BLaER1 (cell line): ENCODE measurements at regions not wholly inside any gene's neighbourhood (a gene's known extent, or its start where the extent isn't known, plus 50 kb on each side); places are given as distances from the start of the nearest gene placed in this dataset.

Experiments
- H3K27ac ChIP-seq: shearing (Covaris generic); formaldehyde crosslinking; 2 replicates; pipeline ENCODE4 v1.8.1; 2022
- H3K27me3 ChIP-seq: shearing (Covaris generic); formaldehyde crosslinking; 2 replicates; pipeline ENCODE4 v1.8.1; 2022
- H3K36me3 ChIP-seq: shearing (Covaris generic); formaldehyde crosslinking; 2 replicates; pipeline ENCODE4 v1.8.1; 2022
- H3K4me1 ChIP-seq: shearing (Covaris generic); formaldehyde crosslinking; 2 replicates; pipeline ENCODE4 v1.8.1; 2022
- H3K4me2 ChIP-seq: shearing (Covaris generic); formaldehyde crosslinking; 2 replicates; pipeline ENCODE4 v1.8.1; 2022
- H3K4me3 ChIP-seq: shearing (Covaris generic); formaldehyde crosslinking; 2 replicates; pipeline ENCODE4 v1.8.1; 2022
- H3K9ac ChIP-seq: shearing (Covaris generic); formaldehyde crosslinking; 2 replicates; pipeline ENCODE4 v1.8.1; 2022
- H3K9me3 ChIP-seq: shearing (Covaris generic); formaldehyde crosslinking; 2 replicates; pipeline ENCODE4 v1.8.1; 2022
- H4K20me1 ChIP-seq: shearing (Covaris generic); formaldehyde crosslinking; 2 replicates; pipeline ENCODE4 v1.8.1; 2022
- Cebpa-rat ChIP-seq: shearing (Covaris generic); IDR thresholded peaks from 2 replicates; pipeline ENCODE4 v1.8.1; 2022

GRCh38 chr4:151953312-151953711 lies 192.5 kb upstream of the GATB start:
- Histone ChIP-seq H3K9me3 (peaks cover 2% of the 10 kb centered on the region), H4K20me1 (no peaks in the 10 kb centered on the region), H3K27me3 (no peaks in the 10 kb centered on the region), H3K9ac (no peak overlapping the region), H3K4me3 (no peak overlapping the region), H3K4me2 (no peak overlapping the region), H3K27ac (no peak overlapping the region), H3K36me3 (no peaks in the 10 kb centered on the region), H3K4me1 (peaks cover 6% of the 10 kb centered on the region)
- TF ChIP-seq Cebpa-rat = no peak

- Histone ChIP-seq H3K4me3 (no peak overlapping the region), H3K4me1 (peaks cover 6% of the 10 kb centered on the region), H3K9ac (no peak overlapping the region), H3K4me2 (no peak overlapping the region), H3K36me3 (no peaks in the 10 kb centered on the region), H3K27ac (no peak overlapping the region), H3K27me3 (no peaks in the 10 kb centered on the region), H3K9me3 (peaks cover 7% of the 10 kb centered on the region), H4K20me1 (no peaks in the 10 kb centered on the region)
- TF ChIP-seq Cebpa-rat = no peak
Observed at GRCh38 chr4:151952711-151953254, 192.0 kb upstream of the GATB start.

DNA sequence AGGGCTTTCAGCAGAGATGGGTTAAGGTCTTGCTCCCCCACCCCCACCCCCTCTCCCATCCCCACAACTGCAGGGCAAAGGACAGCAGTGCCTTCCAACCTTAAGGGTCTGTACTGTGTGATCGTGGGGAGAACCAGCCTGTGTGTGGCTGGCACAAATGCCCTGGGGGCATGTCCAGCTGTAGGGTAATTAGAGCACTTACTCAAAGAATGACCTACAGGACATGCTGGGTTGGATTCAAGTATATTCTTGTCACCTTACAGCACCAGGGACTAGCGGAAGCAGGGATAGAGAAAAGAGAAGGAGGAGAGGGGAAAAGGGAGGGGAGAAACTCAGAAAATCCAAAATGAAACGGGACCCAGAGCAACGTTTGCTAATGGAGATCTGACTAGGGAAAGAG lies 191.3 kb upstream of the GATB start:
- no peak for TF ChIP-seq Cebpa-rat
- no peaks in the 10 kb centered on the region for H3K27me3 ChIP-seq
- H3K9me3 ChIP-seq = peaks cover 14% of the 10 kb centered on the region
- H3K27ac ChIP-seq = no peak overlapping the region
- no peak overlapping the region for H3K4me3 ChIP-seq
- H3K4me1 ChIP-seq = peaks cover 4% of the 10 kb centered on the region
- no peak overlapping the region for H3K9ac ChIP-seq
- H3K36me3 ChIP-seq = no peaks in the 10 kb centered on the region
- H3K4me2 ChIP-seq = no peak overlapping the region
- H4K20me1 ChIP-seq = no peaks in the 10 kb centered on the region

DNA sequence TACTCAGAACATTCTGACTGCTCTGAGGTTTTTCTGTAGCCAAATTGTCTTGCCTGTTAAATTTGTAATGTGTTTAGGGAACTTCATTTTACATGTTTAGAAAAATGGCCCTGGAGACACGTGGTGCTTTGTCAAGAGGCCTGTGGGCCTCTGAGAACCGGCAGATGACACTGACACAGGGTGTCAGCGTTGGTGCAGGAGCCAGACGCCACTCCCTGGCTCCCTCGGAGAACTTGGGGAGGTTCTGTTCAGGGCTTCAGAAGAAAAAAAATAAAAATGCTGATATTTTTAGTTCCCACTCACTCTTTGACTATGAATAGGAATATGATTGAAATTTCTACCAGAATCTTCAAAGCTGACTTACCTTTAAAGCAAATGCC lies 190.9 kb upstream of the GATB start:
- Histone ChIP-seq H3K9ac (no peak overlapping the region), H3K4me2 (no peak overlapping the region), H3K9me3 (peaks cover 18% of the 10 kb centered on the region), H3K27me3 (no peaks in the 10 kb centered on the region), H3K36me3 (no peaks in the 10 kb centered on the region), H3K4me3 (no peak overlapping the region), H4K20me1 (no peaks in the 10 kb centered on the region), H3K27ac (no peak overlapping the region), H3K4me1 (no peaks in the 10 kb centered on the region)
- TF ChIP-seq Cebpa-rat = no peak

DNA sequence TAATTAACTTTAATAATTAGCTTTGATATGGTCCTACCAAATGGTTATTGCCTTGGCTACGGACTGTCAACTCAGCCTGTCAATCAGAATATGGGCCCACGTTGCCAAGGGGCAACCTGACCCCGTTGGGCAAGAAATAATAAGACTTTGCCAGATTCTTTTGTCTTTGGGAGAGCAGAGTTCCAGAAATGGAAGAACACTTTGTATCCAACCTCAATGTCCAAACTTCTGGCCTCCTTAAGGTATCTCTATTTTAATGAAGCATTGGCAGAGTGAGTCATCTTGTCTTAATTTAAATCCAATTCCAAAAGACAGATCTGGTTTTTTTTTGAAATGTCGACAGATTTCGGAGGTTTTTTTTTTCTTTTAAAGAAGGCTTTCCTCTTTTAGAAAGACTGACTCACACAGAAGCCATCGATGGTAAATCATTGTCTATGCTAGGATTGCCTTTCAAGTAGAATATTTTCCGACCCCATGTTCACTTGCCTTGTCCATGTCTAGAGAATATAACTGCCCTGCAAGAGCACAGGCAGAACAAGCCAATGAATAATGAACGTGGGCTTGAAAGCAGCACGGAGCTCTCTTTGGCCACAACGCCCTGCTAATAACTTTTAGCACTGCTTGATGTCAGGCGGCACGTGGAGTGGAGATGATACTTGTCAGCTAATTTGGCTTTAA lies 190.3 kb upstream of the GATB start:
- H3K4me3 ChIP-seq = no peak overlapping the region
- H3K36me3 ChIP-seq = no peaks in the 10 kb centered on the region
- H3K4me1 ChIP-seq = no peaks in the 10 kb centered on the region
- no peaks in the 10 kb centered on the region for H4K20me1 ChIP-seq
- H3K27me3 ChIP-seq = no peaks in the 10 kb centered on the region
- H3K9ac ChIP-seq = no peak overlapping the region
- no peak for TF ChIP-seq Cebpa-rat
- no peak overlapping the region for H3K4me2 ChIP-seq
- H3K9me3 ChIP-seq = peaks cover 24% of the 10 kb centered on the region
- no peak overlapping the region for H3K27ac ChIP-seq

DNA sequence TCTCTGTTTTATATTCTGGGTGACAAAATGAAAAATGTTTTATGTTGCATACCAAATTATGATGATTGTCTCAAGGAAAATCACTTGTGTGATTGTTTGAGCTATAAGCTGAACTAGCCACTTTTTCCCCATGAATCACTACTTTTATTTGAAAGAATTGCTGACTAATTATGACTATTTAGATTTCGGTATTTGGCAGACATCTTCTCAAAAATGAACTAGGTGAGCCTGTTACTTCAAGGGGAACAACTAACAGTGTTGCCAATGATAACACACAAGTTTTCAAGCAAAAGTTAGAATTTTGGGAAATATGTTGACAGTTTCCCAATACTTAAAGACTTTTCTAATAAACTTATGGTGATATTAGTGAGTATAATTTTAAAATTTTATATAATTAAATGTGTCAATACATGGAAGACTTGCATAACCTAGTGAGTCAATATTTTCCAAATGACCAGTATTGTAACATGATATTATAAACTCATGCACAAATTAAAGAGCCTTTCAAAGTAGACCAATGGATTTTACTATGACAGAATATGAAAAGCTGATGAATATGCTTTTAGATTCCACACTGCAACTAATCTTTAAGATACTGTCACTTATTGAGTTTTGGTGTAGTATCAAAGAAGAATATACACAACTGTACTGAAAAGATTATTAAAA lies 187.7 kb upstream of the GATB start:
- no peak overlapping the region for H3K27ac ChIP-seq
- H3K4me3 ChIP-seq = no peak overlapping the region
- no peaks in the 10 kb centered on the region for H3K36me3 ChIP-seq
- H4K20me1 ChIP-seq = no peaks in the 10 kb centered on the region
- H3K9me3 ChIP-seq = peaks cover 44% of the 10 kb centered on the region
- H3K4me1 ChIP-seq = no peaks in the 10 kb centered on the region
- no peak overlapping the region for H3K9ac ChIP-seq
- H3K27me3 ChIP-seq = no peaks in the 10 kb centered on the region
- H3K4me2 ChIP-seq = no peak overlapping the region
- TF ChIP-seq Cebpa-rat = no peak

- Histone ChIP-seq H3K4me1 (no peaks in the 10 kb centered on the region), H3K9ac (no peak overlapping the region), H4K20me1 (no peaks in the 10 kb centered on the region), H3K4me2 (no peak overlapping the region), H3K4me3 (peak overlapping the region; percentile 29; the same call in 1 of the 2 replicates), H3K36me3 (no peaks in the 10 kb centered on the region), H3K27ac (no peak overlapping the region), H3K27me3 (no peaks in the 10 kb centered on the region), H3K9me3 (peaks cover 48% of the 10 kb centered on the region)
- no peak for TF ChIP-seq Cebpa-rat
Observed at GRCh38 chr4:151946718-151947117, 185.9 kb upstream of the GATB start.

DNA sequence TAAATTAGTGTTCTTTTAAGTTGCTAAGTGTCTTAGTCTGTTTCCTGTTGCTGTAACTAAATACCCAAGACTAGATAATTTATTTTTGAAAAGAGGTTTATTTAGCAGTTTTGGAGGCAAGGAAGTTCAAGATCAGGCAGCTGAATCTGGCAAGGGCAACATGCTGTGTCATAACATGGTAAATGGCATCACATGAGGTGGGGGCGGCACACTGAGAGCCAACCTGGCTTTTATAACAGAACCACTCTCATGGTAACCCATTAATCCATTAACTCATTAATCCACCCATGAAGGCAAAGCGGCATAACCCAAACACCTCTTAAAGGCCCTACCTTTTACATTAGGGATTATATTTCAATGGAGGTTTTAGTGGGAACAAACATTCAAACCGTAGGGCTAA lies 182.2 kb upstream of the GATB start:
- no peaks in the 10 kb centered on the region for H3K4me1 ChIP-seq
- no peaks in the 10 kb centered on the region for H3K36me3 ChIP-seq
- no peaks in the 10 kb centered on the region for H4K20me1 ChIP-seq
- H3K9me3 ChIP-seq = peaks cover 46% of the 10 kb centered on the region
- TF ChIP-seq Cebpa-rat = no peak
- no peak overlapping the region for H3K27ac ChIP-seq
- H3K4me2 ChIP-seq = no peak overlapping the region
- H3K9ac ChIP-seq = no peak overlapping the region
- H3K4me3 ChIP-seq = no peak overlapping the region
- no peaks in the 10 kb centered on the region for H3K27me3 ChIP-seq

DNA sequence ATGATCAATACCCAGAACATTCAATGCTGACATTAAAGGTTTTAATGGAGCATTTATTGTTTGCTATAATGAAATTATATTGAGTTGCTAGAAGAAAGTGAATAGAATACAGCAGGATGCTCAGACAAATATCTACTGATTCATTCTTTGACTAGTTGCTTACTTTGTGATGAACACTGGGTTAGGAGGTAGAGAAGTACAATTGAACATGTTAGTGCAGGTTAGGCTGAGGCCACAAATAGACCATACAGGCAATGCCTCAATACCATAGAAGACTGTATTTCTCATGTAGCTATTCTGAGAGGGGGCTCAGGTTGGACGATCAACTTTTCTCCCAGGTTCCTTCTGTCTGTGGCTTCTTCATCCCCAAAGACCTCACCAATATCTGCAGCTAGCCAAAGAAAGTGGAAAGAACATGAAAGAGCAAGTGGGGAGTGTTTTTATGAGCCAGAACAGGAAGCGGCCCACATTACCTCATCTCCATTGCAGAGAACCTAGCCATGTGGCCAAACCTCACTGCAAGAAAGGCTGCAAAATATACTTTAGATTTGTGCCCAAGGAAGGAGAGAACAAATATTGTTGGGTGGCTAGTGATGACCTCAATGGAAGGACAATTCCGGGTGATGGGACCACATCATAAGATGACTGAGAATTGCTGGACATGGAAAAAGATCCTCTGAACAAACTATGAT lies 180.3 kb upstream of the GATB start:
- H3K4me3 ChIP-seq = no peak overlapping the region
- H3K27me3 ChIP-seq = no peaks in the 10 kb centered on the region
- H3K9me3 ChIP-seq = peaks cover 27% of the 10 kb centered on the region
- H3K4me1 ChIP-seq = no peaks in the 10 kb centered on the region
- no peak overlapping the region for H3K9ac ChIP-seq
- H3K4me2 ChIP-seq = no peak overlapping the region
- no peaks in the 10 kb centered on the region for H4K20me1 ChIP-seq
- TF ChIP-seq Cebpa-rat = no peak
- no peaks in the 10 kb centered on the region for H3K36me3 ChIP-seq
- no peak overlapping the region for H3K27ac ChIP-seq

GRCh38 chr4:151940291-151940690 lies 179.5 kb upstream of the GATB start:
- H3K36me3 ChIP-seq = no peaks in the 10 kb centered on the region
- H3K27ac ChIP-seq = no peak overlapping the region
- peaks cover 19% of the 10 kb centered on the region; the same call in 1 of the 2 replicates for H3K9me3 ChIP-seq
- no peaks in the 10 kb centered on the region for H3K27me3 ChIP-seq
- TF ChIP-seq Cebpa-rat = no peak
- no peaks in the 10 kb centered on the region for H3K4me1 ChIP-seq
- H3K4me3 ChIP-seq = no peak overlapping the region
- no peak overlapping the region for H3K9ac ChIP-seq
- no peaks in the 10 kb centered on the region for H4K20me1 ChIP-seq
- no peak overlapping the region for H3K4me2 ChIP-seq
